GM19025 (cell line): ENCODE measurements at regions not wholly inside any gene's neighbourhood (a gene's known extent, or its start where the extent isn't known, plus 50 kb on each side); places are given as distances from the start of the nearest gene placed in this dataset.
"Not testable (repeated sequence)": the region's sequence is repeated elsewhere in the genome, so short reads cannot be mapped to it uniquely, and the experiment has no call there.

Source experiments
- ATAC-seq: cut with Tn5 transposase; IDR thresholded peaks from one replicate; pipeline ENCODE4 v1.9.1; 2021; ENCODE audit warnings: mild to moderate bottlenecking, low read depth, moderate library complexity; ENCODE audit not compliant: unreplicated experiment

- ATAC-seq, result no peak
These were observed 85.6 kb upstream of the SNX7 start for GRCh38 chr1:98575955-98576354.

DNA sequence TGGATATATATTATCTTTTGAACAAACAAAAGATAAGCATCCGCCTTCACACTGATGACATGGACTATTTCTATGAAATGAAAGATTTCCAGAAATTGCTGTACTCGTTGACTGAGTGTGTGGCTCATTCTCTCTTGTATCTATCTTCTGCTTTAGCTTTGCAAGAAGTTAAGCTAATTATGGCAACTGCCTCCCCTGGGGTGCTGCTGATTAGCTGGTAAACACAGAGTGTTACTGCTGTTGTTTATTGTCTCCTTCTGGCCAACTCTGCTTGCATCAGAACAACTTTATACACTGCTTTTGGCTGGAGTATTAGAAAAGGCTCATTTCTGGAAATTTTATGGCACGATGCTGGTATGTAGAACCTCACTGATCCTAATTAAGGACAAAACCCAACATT is 95.6 kb upstream of the SNX7 start:
- ATAC-seq, result no peak

- ATAC-seq, result no peak
These were observed 102.2 kb upstream of the SNX7 start for GRCh38 chr1:98559291-98559690.

GRCh38 chr1:98557895-98558294 is 103.6 kb upstream of the SNX7 start:
- no peak for ATAC-seq

DNA sequence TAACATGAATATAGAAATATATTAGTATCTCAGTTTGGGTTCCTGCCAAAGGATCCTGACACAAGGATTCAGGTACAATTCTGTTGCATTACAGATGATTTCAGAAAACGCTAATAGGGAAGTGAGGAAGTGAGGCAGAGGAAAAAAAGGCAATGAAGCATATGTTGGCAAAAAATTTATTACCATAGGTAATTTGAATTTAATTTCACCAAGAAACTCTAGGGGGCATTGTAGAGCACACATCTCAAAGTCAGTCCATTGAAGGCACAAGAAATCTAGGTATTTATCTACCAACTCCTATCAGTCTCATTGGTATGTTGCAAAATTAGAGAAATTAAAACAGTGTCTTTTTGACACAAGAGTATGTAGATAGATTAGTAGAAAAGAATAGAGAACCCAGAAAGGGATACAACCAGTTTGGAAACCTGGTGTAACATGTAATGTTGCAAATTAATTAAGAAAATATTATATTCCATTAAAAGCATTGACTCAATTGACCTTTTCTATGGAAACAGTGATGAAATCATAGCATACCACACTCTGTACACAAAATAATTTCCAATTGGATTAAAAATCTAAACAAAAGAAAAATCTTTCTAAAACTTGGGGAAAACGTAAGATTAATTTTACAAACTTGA is 104.9 kb upstream of the SNX7 start:
- ATAC-seq, result no peak

DNA sequence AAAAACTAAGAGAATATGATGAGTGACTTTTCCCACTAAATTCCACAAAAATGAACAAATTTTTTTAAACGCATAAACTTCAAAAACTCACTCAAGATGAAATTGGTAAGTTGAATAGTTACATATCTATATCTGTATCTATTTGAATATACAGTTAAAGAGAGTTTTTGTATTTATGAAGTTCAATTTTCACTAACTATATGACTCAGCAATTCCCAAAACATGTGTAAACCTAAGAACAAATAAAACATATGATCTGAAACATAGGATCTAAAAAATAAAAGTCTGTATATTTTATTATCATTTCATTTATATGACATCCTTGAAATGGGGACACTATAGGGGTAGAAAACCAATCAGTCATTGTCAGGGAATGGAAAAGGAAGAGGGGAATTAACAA is 105.7 kb upstream of the SNX7 start:
- no peak for ATAC-seq

- not testable (repeated sequence) for ATAC-seq
These were observed 108.9 kb upstream of the SNX7 start for GRCh38 chr1:98552576-98553074.

- ATAC-seq, result no peak
These were observed 111.4 kb upstream of the SNX7 start for GRCh38 chr1:98550076-98550475.

- ATAC-seq, result no peak
These were observed 115.2 kb upstream of the SNX7 start for GRCh38 chr1:98546319-98546718.

DNA sequence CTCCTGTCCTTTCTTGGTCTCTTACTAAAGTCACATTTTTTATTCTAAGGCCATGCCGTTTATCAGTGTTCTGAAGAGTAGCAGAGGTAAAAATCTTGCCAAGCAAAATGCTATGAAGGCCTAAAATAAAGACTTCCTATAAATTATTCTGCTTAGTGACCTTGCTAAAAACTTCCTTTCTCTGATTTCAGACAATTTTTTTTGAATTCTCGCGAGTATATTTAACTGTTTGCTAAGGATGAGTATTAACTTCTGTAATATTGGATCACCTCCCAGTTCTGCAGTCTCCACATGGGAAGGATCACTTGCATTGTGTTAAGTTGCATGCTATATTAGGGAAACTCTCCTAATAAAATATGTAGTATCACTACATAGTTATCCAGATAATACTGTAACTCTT is 123.4 kb upstream of the SNX7 start:
- no peak for ATAC-seq

GRCh38 chr1:98523256-98523655 is 138.3 kb upstream of the SNX7 start:
- no peak for ATAC-seq

GRCh38 chr1:98516306-98516705 is 145.2 kb upstream of the SNX7 start:
- ATAC-seq, result no peak

DNA sequence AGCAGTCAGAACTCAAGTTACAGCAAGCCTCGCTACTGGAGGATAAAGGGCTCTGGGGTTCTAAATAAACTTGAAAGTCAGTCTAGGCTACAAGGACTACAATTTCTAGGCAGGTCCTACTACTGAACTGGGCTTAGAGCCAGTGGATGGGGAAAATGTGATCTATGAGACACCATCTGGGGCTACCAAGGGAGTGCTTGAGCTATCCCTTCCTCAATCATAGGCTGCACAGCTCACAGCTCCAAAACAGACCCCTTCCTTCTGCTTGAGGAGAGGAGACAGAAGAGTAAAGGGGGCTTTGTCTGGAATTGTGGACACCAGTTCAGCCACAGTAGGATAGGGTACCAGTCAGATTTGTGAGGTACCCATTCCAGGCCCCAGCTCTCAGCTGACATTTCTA is 145.8 kb upstream of the SNX7 start:
- ATAC-seq, result no peak

DNA sequence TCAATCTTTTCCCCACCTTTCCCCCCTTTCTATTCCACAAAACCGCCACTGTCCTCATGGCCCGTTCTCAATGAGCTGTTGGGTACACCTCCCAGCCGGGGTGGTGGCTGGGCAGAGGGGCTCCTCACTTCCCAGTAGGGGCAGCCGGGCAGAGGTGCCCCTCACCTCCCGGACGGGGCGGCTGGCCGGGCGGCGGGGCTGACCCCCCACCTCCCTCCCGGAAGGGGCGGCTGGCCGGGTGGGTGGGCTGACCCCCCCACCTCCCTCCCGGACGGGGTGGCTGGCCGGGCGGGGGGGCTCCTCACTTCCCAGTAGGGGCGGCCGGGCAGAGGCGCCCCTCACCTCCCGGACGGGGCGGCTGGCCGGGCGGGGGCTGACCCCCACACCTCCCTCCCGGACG is 149.3 kb upstream of the SNX7 start:
- ATAC-seq, result not testable (repeated sequence)

- ATAC-seq, result no peak
These were observed 157.8 kb upstream of the SNX7 start for GRCh38 chr1:98503771-98504170.

GRCh38 chr1:98502937-98503336 is 158.6 kb upstream of the SNX7 start:
- no peak for ATAC-seq

- ATAC-seq, result no peak
These were observed 161.2 kb upstream of the SNX7 start for GRCh38 chr1:98500324-98500723.

DNA sequence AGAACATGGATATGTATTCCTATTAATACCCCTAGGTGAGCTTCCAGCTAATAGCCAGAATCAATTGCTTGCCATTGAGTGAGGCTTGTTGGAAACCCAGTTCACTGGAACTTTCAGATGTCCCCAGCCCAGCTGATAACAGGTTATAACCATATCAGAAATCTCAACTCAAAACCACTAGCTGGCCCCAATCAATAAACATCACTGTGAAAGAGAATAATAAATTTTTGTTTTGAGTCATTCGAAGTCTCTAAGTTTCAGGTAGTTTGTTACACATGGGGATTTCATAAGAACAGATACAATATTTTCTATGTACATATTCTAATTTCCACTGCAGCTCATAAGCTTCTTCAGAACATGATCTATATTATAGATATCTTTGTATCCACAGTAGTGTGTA is 162.9 kb upstream of the SNX7 start:
- no peak for ATAC-seq

GRCh38 chr1:98497497-98497896 is 164.0 kb upstream of the SNX7 start:
- ATAC-seq, result no peak

DNA sequence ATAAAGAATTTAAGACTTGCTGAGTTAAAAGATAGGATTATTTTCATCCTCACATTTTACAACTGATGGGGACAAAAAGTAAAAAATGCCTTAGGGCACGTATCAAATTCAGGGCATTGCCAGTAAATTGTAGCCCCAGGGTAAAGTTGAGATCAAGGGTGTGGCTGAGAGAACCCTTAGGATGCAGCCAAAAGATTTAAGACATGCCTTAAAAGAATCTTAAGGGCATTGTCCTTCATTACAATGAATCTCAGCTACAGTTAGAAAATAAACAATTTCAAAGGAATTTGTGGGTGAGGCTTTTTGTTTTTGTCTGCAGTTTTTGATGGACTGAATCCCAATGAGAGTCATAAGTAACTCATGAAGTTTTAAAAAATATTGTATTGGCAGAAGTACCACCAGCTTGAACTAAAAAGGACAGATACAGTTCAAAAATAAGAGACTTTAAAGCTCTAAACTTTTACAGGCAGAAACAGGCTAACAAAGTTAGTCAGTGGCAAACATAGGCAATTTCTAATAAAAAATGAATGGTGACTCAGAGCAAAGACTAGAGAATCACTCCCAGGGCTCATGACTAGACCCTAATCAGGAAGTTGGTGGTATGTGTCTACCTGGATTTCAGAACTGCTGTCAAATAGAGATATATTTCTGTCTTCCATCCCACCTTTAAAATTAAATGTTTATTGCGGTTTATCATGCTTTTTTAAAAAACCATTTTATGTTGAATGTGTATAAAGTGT is 165.1 kb upstream of the SNX7 start:
- no peak for ATAC-seq

GRCh38 chr1:98493469-98493868 is 168.1 kb upstream of the SNX7 start:
- no peak for ATAC-seq

- ATAC-seq, result no peak
These were observed 171.4 kb upstream of the SNX7 start for GRCh38 chr1:98490099-98490498.
